Lower leg skin (tissue), 3 donors: ENCODE measurements at regions not wholly inside any gene's neighbourhood (a gene's known extent, or its start where the extent isn't known, plus 50 kb on each side); places are given as distances from the start of the nearest gene placed in this dataset.

Experiments used
- POLR2A ChIP-seq, 2 donors: fragments of 450-650 bp; IDR thresholded peaks; one replicate each; pipeline ENCODE4 v1.6.1; 2016 to 2017; ENCODE audit warnings: antibody characterized with exemption in 2 of 2, mild to moderate bottlenecking in 1 of 2, moderate library complexity in 1 of 2
- TF ChIP-seq, protein P1 (sequence below), 3 donors: fragments of 450-650 bp; IDR thresholded peaks; one replicate each; pipeline ENCODE4 v1.5.1; 2016; ENCODE audit warnings: antibody characterized with exemption in 3 of 3, mild to moderate bottlenecking in 3 of 3, moderate library complexity in 2 of 3

DNA sequence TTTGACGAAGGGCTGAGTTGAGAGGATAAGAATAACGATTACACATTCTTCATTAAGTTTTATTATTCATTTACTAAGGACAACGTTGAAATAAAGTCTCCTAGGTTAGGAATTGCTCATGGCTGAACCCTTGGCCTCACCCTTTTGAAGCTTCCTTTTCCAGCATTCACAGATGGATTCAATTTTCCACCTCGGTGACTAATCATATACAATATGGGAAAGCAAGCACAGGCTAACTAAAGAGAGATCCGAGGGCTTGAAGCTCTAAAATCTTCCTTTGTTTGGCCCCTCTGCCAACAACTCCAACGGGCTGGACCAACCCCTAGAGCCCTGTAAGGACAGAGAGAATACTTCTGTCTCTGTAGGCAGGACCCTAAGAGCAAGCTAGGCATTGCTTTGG lies 159.5 kb downstream of the SOD2 start:
- TF ChIP-seq, protein P1, sequence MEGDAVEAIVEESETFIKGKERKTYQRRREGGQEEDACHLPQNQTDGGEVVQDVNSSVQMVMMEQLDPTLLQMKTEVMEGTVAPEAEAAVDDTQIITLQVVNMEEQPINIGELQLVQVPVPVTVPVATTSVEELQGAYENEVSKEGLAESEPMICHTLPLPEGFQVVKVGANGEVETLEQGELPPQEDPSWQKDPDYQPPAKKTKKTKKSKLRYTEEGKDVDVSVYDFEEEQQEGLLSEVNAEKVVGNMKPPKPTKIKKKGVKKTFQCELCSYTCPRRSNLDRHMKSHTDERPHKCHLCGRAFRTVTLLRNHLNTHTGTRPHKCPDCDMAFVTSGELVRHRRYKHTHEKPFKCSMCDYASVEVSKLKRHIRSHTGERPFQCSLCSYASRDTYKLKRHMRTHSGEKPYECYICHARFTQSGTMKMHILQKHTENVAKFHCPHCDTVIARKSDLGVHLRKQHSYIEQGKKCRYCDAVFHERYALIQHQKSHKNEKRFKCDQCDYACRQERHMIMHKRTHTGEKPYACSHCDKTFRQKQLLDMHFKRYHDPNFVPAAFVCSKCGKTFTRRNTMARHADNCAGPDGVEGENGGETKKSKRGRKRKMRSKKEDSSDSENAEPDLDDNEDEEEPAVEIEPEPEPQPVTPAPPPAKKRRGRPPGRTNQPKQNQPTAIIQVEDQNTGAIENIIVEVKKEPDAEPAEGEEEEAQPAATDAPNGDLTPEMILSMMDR (IDR thresholded peaks at IDR 0.05): no peak
- TF ChIP-seq POLR2A (IDR thresholded peaks at IDR 0.05): no peak
